HAP-1 (cell line): ENCODE measurements at regions not wholly inside any gene's neighbourhood (a gene's known extent, or its start where the extent isn't known, plus 50 kb on each side); places are given as distances from the start of the nearest gene placed in this dataset.

Experiments
- DNase-seq, 2 experiments: peaks; one replicate each; pipeline ENCODE4 v3.0.0-alpha.2; 2016 to 2020; ENCODE audit warnings: low spot score in 2 of 2
- H3K27me3 ChIP-seq: fragments of 250-450 bp; sonication (Bioruptor Pico); 2 replicates; pipeline ENCODE4 v1.5.1; 2020; ENCODE audit warnings: low read depth, mild to moderate bottlenecking, moderate library complexity
- H3K36me3 ChIP-seq: fragments of 250-450 bp; sonication (Bioruptor Pico); replicated peaks from 2 replicates; pipeline ENCODE4 v1.5.1; 2020; ENCODE audit warnings: mild to moderate bottlenecking
- H3K4me1 ChIP-seq: fragments of 250-450 bp; sonication (Bioruptor Pico); 2 replicates; pipeline ENCODE4 v1.5.1; 2020; ENCODE audit warnings: mild to moderate bottlenecking
- H3K4me3 ChIP-seq: fragments of 250-450 bp; sonication (Bioruptor Pico); 2 replicates; pipeline ENCODE4 v1.5.1; 2020; ENCODE audit warnings: mild to moderate bottlenecking, moderate library complexity
- H3K9me3 ChIP-seq: fragments of 250-450 bp; sonication (Bioruptor Pico); 2 replicates; pipeline ENCODE4 v1.5.1; 2020; ENCODE audit warnings: mild to moderate bottlenecking, moderate library complexity
- in situ Hi-C: fragments of 300-500 bp; cut with MboI; formaldehyde crosslinking; loops from 3 replicates; pipeline ENCODE4 v1.14.3; 2020; ENCODE audit warnings: low sequenced_read_pairs, inconsistent platforms, mixed read lengths

DNA sequence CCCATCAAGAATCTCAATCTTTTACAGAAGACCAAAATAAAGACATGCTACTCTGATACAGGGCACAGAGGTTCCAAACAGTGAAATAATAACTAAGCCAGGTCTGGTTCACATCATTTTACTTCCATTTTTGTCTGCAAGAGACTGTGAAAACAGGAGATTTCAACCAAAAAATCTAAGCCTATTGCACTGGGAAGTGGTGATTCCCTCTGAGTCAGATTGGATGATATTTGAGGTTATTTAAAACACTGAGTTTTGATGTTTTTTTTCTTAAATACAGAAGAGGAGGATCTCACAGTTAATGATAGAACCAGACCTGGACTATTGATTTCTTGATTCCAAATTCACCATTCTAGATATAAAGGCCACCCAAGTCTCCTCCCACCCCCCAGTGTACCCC, 117.3 kb upstream of the FAM20A start:
- Histone ChIP-seq H3K27me3 (no peaks in the 10 kb centered on the region), H3K4me1 (no peaks in the 10 kb centered on the region), H3K36me3 (no peaks in the 10 kb centered on the region), H3K4me3 (no peak overlapping the region), H3K9me3 (no peaks in the 10 kb centered on the region)
- DNase-seq: no peak
- in situ Hi-C loops: no loop called here

DNA sequence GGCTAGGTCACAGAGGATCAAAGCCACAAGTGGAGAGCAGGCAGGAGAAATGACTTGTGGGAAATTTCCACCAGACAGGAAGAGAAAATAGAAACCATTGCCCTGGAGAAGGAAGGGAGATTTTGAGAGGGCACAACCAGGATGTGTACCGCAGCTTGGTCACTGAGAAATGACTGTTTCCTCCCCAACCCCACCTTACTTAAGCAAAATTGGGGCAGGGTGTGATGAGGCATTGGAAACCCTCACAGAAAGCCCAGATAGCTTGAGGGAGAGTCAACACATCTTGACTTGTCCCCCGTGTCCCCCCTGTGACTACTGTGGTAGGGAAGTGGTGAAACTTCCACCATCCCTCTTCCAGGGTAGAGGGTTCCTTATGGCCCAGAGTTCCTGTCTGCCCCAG, 113.5 kb upstream of the FAM20A start:
- H3K4me3 ChIP-seq: no peak overlapping the region
- no peaks in the 10 kb centered on the region for H3K27me3 ChIP-seq
- in situ Hi-C loops: no loop called here
- H3K9me3 ChIP-seq: no peaks in the 10 kb centered on the region
- H3K4me1 ChIP-seq: no peaks in the 10 kb centered on the region
- DNase-seq: no peak
- no peaks in the 10 kb centered on the region for H3K36me3 ChIP-seq

DNA sequence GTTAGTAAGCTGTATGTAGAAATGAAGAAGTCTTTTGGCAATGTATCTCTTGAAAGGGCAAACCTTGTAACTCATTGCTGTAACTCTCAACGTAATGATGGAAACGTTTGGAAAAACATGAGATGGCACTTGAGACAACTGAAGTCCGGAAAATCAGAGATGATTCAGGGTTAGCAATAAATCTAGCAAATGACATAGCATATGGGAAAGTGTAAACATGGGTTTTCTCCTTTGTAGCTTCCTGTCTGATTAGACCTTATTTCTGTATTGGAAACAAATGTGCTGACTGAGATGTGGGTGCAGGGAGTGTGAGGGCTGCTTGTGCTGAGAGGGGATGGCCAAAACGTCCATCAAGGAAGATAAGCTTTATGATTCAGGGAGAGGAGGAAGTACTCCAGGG, 110.7 kb upstream of the FAM20A start:
- in situ Hi-C loops: no loop called here

DNA sequence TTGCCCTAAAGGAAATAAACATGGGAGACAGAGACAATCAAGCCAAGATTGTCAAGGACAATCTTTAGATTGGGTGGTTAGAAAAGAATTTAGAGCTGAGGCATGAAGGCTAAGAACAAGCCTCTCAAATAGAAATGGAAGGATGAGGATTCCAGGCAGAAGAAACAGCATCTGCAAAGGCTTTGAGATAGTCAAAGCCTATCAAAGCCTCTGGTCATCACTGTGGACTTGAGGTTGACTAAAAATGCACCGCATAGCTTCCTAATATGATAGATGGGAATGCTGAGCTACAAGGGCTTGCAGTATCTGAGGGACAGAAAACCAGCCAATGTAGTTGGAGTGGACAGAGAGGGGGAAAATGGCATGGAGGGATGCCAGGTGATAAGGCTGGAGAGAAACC, 109.8 kb upstream of the FAM20A start:
- in situ Hi-C loops: no loop called here
- Histone ChIP-seq H3K36me3 (no peaks in the 10 kb centered on the region), H3K4me3 (no peak overlapping the region), H3K27me3 (no peaks in the 10 kb centered on the region), H3K4me1 (no peaks in the 10 kb centered on the region), H3K9me3 (no peaks in the 10 kb centered on the region)
- DNase-seq: no peak

More for the DNA sequence above, 110.7 kb upstream of the FAM20A start:
- Histone ChIP-seq H3K9me3 (no peaks in the 10 kb centered on the region), H3K4me3 (no peak overlapping the region), H3K4me1 (no peaks in the 10 kb centered on the region), H3K27me3 (no peaks in the 10 kb centered on the region), H3K36me3 (no peaks in the 10 kb centered on the region)
- no peak for DNase-seq

DNA sequence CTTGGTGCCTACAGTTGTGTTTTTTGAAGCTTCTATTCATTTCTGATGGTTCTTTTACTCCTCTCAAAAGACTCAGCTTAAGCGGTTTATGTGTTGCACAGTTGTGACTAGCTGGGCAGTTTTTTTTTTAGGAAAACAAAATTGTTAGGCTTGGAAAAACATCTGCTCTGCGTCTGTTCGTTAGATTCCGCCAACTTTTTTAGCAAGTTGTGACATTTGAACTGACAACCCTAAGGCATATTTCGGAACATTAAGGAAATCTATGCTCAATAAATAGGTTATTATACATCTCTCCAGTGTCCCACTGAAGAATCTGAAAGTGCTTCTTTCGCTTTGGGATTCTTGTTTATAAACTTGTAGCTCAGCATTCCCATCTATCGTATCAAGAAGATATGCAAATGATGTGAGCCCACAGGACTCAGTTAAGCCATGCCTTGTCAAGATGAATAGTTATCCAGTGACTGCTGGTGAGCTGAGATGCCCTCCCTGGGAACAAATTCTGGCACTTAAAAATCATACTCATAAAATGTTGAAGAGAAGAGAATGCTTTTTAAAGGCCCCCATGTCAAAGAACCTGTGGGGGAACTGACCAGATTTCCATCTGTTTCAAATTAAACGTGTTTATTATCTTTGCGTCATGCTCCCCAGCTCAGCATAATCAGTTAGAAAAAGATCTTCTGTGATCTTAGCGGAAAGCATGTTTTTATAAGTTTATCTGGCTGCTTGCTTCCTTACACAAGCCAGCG, 109.0 kb upstream of the FAM20A start:
- Histone ChIP-seq H3K36me3 (no peaks in the 10 kb centered on the region), H3K4me1 (no peaks in the 10 kb centered on the region), H3K27me3 (no peaks in the 10 kb centered on the region), H3K4me3 (no peak overlapping the region), H3K9me3 (no peaks in the 10 kb centered on the region)
- no peak for DNase-seq
- in situ Hi-C loops: no loop called here

DNA sequence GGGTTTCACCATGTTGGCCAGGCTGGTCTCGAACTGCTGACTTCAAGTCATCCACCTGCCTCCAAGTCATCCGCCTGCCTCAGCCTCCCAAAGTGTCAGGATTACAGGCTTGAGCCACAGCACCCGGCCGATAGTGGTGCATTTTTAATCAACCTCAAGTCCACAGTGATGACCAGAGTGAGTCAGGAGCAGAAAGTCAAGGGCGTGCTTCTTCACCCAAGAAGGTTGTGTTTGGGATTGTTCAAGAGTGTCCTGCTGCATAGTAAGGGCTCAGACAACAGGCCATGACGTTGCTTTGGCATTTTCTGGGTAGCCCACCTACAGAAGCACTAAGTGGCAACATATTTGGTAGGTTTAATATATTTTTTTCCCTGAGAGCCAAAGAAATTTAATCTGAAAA, 108.3 kb upstream of the FAM20A start:
- Histone ChIP-seq H3K4me3 (no peak overlapping the region), H3K9me3 (no peaks in the 10 kb centered on the region), H3K36me3 (no peaks in the 10 kb centered on the region), H3K27me3 (no peaks in the 10 kb centered on the region), H3K4me1 (no peaks in the 10 kb centered on the region)
- in situ Hi-C loops: no loop called here
- no peak for DNase-seq

DNA sequence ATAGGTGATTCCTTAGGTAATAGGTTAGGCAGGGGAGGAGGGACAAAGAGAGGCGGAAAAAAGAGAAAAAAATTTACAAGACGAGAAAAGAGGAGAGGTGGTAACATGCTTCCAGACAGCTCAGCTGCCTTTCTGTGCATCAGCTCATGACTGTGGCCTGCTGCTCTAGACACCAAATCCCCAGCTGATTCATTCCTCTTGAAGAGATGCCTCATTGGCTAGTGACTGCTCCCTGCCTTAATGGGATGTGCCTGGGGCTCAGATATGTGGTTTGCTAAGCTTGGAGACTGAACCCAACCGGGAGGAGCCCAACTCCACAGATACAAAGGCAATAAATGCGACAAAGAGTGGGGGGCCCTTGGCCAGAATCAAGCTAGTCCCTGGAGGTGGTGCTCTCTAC, 105.9 kb upstream of the FAM20A start:
- H3K36me3 ChIP-seq: no peaks in the 10 kb centered on the region
- in situ Hi-C loops: no loop called here
- H3K27me3 ChIP-seq: no peaks in the 10 kb centered on the region
- H3K4me1 ChIP-seq: no peaks in the 10 kb centered on the region
- no peak for DNase-seq
- H3K4me3 ChIP-seq: no peak overlapping the region
- H3K9me3 ChIP-seq: no peaks in the 10 kb centered on the region; the same call in 1 of the 2 replicates

DNA sequence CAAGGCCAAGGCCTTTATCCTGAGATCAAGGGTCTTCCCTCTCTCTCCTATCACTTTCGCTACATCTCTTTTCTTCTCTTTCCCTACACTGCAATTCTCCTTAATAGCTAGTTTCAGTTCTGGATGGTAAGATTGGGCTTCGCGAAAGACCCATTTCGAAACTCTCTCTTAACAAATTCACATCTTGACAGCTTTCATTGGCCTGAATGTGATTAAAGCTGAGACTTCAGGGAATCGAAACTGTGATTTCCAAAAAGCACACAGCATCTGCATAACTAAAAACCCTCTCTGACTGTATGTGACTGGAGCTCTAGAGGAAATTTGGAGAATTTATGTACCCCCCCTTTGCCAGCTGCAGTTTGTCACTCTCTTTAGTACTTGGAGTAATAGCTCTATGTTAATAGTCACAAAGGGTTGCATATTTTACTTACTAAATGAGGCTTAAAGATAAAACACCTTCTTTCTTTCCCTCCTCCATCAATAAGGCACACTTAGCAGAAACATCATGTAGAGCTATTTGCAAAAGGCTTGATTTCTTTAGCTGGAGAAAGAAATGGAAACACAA, 105.3 kb upstream of the FAM20A start:
- H3K4me3 ChIP-seq: no peak overlapping the region
- H3K27me3 ChIP-seq: no peaks in the 10 kb centered on the region
- DNase-seq: no peak
- no peaks in the 10 kb centered on the region; the same call in 1 of the 2 replicates for H3K9me3 ChIP-seq
- no peaks in the 10 kb centered on the region for H3K36me3 ChIP-seq
- in situ Hi-C loops: no loop called here
- no peaks in the 10 kb centered on the region for H3K4me1 ChIP-seq

DNA sequence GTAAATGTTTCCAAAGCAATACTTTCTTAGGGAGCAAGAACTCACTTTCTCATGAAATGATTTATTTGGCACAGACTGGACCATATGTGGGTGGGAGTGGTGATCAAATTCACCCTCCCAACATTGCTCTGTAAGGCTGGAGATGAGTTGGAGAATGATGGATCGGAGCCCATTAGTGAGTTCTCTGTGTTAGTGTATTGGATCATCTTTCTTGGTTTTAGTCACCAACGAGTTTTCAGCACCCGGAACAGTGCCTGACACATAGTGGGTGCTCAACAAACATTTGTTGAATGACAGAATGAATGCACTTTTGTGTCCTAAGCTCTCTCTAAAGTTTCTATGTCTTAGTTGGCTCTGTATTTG, 104.5 kb upstream of the FAM20A start:
- Histone ChIP-seq H3K4me3 (no peak overlapping the region), H3K9me3 (no peaks in the 10 kb centered on the region; the same call in 1 of the 2 replicates), H3K27me3 (no peaks in the 10 kb centered on the region), H3K4me1 (no peaks in the 10 kb centered on the region), H3K36me3 (no peaks in the 10 kb centered on the region)
- in situ Hi-C loops: no loop called here
- DNase-seq: no peak

DNA sequence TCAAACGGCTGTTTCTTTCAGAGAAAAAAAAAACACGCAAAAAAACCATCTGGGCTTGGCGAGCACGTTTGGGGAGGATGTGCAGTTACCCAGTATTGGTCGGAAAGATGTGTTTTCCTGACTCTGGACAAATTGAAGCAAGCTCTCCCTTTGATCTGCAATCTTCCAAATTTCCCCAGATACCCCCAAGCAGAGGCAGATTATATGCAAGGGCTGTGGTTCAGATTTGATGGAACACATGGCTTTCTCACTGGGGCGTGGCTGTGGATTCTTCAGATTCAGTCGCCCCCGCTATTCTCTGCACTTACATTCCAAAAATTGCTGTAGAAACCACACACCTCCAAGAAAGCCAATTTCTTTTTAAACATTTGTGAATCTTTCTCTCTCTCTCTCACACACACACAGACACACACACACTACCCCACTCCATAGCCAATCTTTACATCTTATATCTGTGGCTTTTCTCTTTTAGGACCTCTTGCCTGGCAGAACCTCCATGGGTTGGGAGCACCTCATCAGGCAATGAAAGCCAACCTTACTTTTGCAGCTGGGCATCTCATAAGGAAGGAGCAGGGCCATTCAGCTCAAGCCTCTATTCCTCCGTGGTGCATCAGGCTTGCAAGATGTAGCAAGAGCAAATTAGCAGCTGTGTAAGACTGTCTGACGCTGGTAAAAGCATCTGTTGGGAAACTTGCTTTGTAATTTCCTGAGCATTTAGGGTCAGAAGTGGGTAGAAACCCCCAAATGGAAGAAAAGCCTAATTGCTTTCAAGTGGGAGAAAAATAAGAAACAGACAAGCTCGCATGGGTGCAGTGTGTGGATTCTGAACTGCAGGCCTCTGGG, 103.9 kb upstream of the FAM20A start:
- Histone ChIP-seq H3K27me3 (no peaks in the 10 kb centered on the region), H3K4me1 (no peaks in the 10 kb centered on the region), H3K9me3 (no peaks in the 10 kb centered on the region; the same call in 1 of the 2 replicates), H3K36me3 (no peaks in the 10 kb centered on the region), H3K4me3 (no peak overlapping the region)
- in situ Hi-C loops: no loop called here
- DNase-seq: no peak

DNA sequence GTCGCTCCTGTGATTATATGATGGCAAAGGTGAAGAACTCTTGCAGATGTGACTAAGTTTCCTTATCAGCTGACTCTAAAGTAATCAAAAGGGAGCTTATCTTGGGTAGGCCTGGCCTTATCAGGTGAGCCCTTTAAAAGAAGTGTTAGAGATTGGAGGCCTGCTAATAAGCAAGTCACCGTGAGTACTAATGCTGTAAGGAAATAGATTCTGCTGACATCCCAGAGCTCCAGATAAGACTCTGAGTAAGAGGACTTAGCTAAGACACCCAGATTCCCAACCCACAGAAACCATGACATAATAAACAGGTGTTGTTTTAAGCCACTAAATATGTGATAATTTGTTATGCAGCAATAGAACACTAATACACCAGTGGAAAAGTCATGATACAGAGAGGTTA, 99.9 kb upstream of the FAM20A start:
- no peak overlapping the region for H3K4me3 ChIP-seq

DNA sequence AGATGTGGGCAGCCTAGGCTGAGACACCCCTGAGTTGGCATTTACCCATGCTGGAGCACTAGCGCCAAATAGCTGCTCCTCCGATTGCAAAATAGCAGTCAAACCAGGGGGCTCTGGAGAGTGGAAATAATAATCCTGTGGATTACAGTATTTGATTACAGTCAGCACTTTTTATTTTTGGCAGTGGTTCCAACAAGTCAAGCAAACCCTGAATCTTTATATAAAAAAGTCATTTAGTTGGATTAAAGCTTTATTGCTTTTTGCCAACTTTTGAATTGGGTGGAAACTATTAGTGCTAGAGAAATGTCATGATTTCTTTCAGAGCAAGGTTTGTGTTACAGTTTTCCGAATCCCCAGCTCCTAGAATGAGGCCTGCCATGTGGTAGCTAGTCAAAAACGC, 99.3 kb upstream of the FAM20A start:
- Histone ChIP-seq H3K4me3 (no peak overlapping the region), H3K4me1 (no peaks in the 10 kb centered on the region), H3K27me3 (no peaks in the 10 kb centered on the region), H3K36me3 (no peaks in the 10 kb centered on the region), H3K9me3 (no peaks in the 10 kb centered on the region; the same call in 1 of the 2 replicates)
- in situ Hi-C loops: no loop called here
- DNase-seq: no peak

More for the DNA sequence above, 99.9 kb upstream of the FAM20A start:
- no peaks in the 10 kb centered on the region for H3K36me3 ChIP-seq
- no peak for DNase-seq
- H3K9me3 ChIP-seq: no peaks in the 10 kb centered on the region; the same call in 1 of the 2 replicates
- H3K27me3 ChIP-seq: no peaks in the 10 kb centered on the region
- in situ Hi-C loops: no loop called here
- no peaks in the 10 kb centered on the region for H3K4me1 ChIP-seq

DNA sequence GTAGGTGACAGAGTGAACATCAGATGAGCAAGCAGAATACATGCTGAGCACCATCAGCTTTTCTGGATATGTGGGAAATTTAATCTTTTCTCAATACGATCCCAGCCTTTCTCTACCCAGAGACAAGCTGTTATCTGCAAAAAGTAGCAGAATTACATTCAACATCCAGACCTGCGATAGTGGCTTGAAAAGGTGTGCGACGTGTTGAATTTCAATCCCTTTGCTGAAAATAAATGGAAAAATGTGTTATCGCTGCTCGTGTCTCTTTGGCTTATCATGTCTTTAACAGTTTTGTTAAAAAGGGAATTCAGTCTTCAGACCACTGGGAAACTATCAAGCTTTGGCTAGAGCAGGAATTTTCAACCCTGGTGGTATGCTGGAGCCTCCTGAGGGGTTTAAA, 98.8 kb upstream of the FAM20A start:
- Histone ChIP-seq H3K36me3 (no peaks in the 10 kb centered on the region), H3K27me3 (no peaks in the 10 kb centered on the region), H3K4me1 (no peaks in the 10 kb centered on the region), H3K9me3 (no peaks in the 10 kb centered on the region; the same call in 1 of the 2 replicates), H3K4me3 (no peak overlapping the region)
- DNase-seq: no peak
- in situ Hi-C loops: no loop called here

DNA sequence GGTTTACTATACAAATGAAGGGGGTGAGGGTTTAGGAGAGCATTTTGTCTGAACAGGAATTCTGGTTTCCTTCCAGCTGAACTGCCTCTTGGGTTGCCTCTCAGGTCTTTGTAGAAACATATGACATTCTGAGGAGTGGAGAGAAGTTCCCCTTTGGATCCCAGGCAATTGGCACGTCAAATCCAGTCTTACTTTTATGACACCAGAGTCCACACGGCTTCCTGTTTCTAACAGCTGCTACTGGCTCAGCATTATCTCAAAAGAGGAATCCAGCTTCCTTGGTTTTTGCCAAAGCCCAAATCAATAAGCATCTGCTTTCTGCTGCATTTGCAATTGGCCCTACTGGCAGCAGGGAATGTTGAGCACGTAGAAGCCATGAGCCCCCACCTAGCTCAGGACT, 97.6 kb upstream of the FAM20A start:
- H3K4me1 ChIP-seq: no peaks in the 10 kb centered on the region
- no peak overlapping the region for H3K4me3 ChIP-seq
- DNase-seq: no peak
- H3K36me3 ChIP-seq: no peaks in the 10 kb centered on the region
- H3K9me3 ChIP-seq: no peaks in the 10 kb centered on the region; the same call in 1 of the 2 replicates
- H3K27me3 ChIP-seq: no peaks in the 10 kb centered on the region
- in situ Hi-C loops: no loop called here
